Activated T-helper 1 cell treated with anti-CD3 and anti-CD28 coated beads, Interleukin-12 subunit alpha, Interleukin-12 subunit beta, Interleukin-2, Interleukin-4 antibody, amounts not matched to agents 30 ng/mL and 10 ng/mL and 1 ng/mL, durations not matched to agents 14 hours and 24 hours and 36 hours (primary cell): ENCODE measurements at regions not wholly inside any gene's neighbourhood (a gene's known extent, or its start where the extent isn't known, plus 50 kb on each side); places are given as distances from the start of the nearest gene placed in this dataset.

ENCODE experiments used
- DNase-seq: peaks from one replicate; pipeline ENCODE4 v3.0.0; 2021; ENCODE audit warnings: low spot score
- H3K27ac Mint-ChIP-seq: one replicate; pipeline ENCODE4 v1.8.0; 2021; ENCODE audit warnings: mild to moderate bottlenecking, mixed read lengths
- H3K27me3 Mint-ChIP-seq: one replicate; pipeline ENCODE4 v1.8.0; 2022; ENCODE audit warnings: mild to moderate bottlenecking, moderate library complexity, mixed read lengths; ENCODE audit not compliant: insufficient read depth
- H3K36me3 Mint-ChIP-seq: one replicate; pipeline ENCODE4 v1.8.0; 2021; ENCODE audit warnings: low read depth, mixed read lengths
- H3K4me1 Mint-ChIP-seq: one replicate; pipeline ENCODE4 v1.8.0; 2021; ENCODE audit warnings: low read depth, mixed read lengths
- H3K4me3 Mint-ChIP-seq: one replicate; pipeline ENCODE4 v1.8.0; 2021; ENCODE audit warnings: mild to moderate bottlenecking, moderate library complexity, mixed read lengths
- H3K9me3 Mint-ChIP-seq: one replicate; pipeline ENCODE4 v1.8.0; 2021; ENCODE audit warnings: mixed read lengths
- intact Hi-C: fragments of 100-400 bp; cut with micrococcal nuclease; formaldehyde crosslinking; loops from one replicate; pipeline ENCODE4 v1.15.1; 2024

GRCh38 chr10:109487691-109488090 is 435.6 kb downstream of the XPNPEP1 start:
- Mint-ChIP-seq H3K9me3 (no peaks in the 10 kb centered on the region), H3K27me3 (no peaks in the 10 kb centered on the region), H3K36me3 (no peaks in the 10 kb centered on the region), H3K4me3 (no peak overlapping the region), H3K4me1 (no peaks in the 10 kb centered on the region), H3K27ac (no peak overlapping the region)
- intact Hi-C loops = no loop called here
- DNase-seq = no peak

DNA sequence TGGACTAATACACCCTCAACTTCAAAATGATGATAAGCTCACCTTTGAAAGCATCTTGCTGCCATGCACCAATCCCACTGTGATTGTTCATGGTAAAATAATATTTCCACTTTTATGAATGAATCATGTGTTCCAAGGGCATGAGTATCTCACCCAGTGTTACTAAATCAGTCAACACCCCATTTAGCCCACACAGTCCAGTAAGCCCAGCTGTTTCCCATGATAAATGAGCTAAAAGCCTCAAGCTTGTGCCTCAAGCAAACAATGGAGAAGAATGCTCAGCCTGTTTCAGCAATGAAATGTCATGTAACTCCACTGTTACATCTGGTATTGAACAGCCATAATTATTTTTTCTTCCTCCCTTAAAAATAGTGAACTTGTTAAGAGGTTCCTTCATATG is 442.5 kb downstream of the XPNPEP1 start:
- Mint-ChIP-seq H3K4me3 (no peak overlapping the region), H3K9me3 (no peaks in the 10 kb centered on the region), H3K27me3 (no peaks in the 10 kb centered on the region), H3K4me1 (no peaks in the 10 kb centered on the region), H3K27ac (no peak overlapping the region), H3K36me3 (no peaks in the 10 kb centered on the region)
- DNase-seq = no peak
- intact Hi-C loops = no loop called here

DNA sequence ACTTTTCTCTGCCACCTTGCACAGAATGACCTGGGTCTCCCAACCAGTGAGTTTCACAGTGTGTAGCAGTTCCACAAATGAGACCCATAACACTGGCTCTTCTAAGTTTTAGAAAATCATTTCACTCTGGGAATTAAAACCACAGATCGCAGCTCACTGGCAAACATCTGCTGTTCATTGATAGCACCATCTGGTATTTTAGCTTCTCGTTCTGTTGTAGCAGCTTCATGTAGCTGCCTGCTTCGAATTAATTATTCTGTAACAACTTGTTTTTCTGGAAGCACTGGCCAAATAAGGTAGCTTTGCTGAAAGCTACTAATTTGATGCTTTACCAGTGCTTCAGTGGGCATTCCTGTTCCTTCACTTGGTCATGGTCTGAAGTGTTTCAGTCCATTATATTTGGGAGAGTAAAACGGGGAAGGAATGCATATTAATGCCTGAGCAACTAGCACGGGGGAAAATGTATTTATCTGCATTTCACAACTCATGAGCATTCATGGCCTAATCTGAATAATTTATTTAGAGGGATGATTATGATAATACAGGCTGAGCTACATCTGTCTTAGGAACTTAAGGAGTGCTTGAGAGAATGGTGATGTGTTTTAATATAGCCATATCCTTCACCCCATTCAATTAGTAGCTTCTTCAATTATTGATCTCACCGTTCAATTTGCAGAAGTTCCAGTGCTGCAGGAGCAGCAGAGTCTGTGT is 447.4 kb downstream of the XPNPEP1 start:
- DNase-seq = no peak
- H3K4me1 Mint-ChIP-seq = no peaks in the 10 kb centered on the region
- no peak overlapping the region for H3K4me3 Mint-ChIP-seq
- intact Hi-C loops = no loop called here
- no peak overlapping the region for H3K27ac Mint-ChIP-seq
- H3K27me3 Mint-ChIP-seq = no peaks in the 10 kb centered on the region
- H3K36me3 Mint-ChIP-seq = no peaks in the 10 kb centered on the region
- no peaks in the 10 kb centered on the region for H3K9me3 Mint-ChIP-seq

DNA sequence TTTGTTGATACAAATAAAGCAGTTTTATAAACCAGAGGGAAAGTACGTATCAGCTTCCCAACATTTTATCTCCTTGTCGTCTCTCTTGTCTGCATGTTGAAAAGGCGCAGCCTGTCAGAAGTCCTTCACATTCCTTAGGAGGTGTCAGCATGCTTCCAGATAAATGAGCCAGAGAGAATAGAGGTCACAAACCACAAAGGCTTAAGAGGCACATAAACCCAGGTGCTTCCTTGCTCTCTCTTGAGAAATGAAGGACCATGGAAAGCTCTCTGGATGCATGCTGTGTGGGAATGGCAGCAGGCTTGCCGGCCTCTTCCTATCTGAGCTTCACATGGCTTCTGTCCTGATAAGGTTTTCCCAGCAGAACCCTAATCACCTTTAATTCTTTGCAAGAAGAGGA is 448.5 kb downstream of the XPNPEP1 start:
- H3K27me3 Mint-ChIP-seq = no peaks in the 10 kb centered on the region
- no peaks in the 10 kb centered on the region for H3K36me3 Mint-ChIP-seq
- no peak overlapping the region for H3K27ac Mint-ChIP-seq
- intact Hi-C loops = no loop called here
- no peaks in the 10 kb centered on the region for H3K9me3 Mint-ChIP-seq
- no peaks in the 10 kb centered on the region for H3K4me1 Mint-ChIP-seq
- H3K4me3 Mint-ChIP-seq = no peak overlapping the region
- DNase-seq = no peak

- no peak overlapping the region for H3K4me3 Mint-ChIP-seq
- intact Hi-C loops = no loop called here
- DNase-seq = no peak
- no peaks in the 10 kb centered on the region for H3K9me3 Mint-ChIP-seq
- H3K4me1 Mint-ChIP-seq = no peaks in the 10 kb centered on the region
- no peaks in the 10 kb centered on the region for H3K36me3 Mint-ChIP-seq
- no peaks in the 10 kb centered on the region for H3K27me3 Mint-ChIP-seq
- no peak overlapping the region for H3K27ac Mint-ChIP-seq
Observed at GRCh38 chr10:109474261-109474660, 449.1 kb downstream of the XPNPEP1 start.

GRCh38 chr10:109467551-109467950 is 455.8 kb downstream of the XPNPEP1 start:
- no peak for DNase-seq
- Mint-ChIP-seq H3K27ac (no peak overlapping the region), H3K4me3 (no peak overlapping the region), H3K9me3 (no peaks in the 10 kb centered on the region), H3K36me3 (no peaks in the 10 kb centered on the region), H3K4me1 (no peaks in the 10 kb centered on the region), H3K27me3 (no peaks in the 10 kb centered on the region)
- intact Hi-C loops = no loop called here

- Mint-ChIP-seq H3K4me1 (no peaks in the 10 kb centered on the region), H3K9me3 (no peaks in the 10 kb centered on the region), H3K36me3 (no peaks in the 10 kb centered on the region), H3K27ac (no peak overlapping the region), H3K4me3 (no peak overlapping the region), H3K27me3 (no peaks in the 10 kb centered on the region)
- intact Hi-C loops = no loop called here
- no peak for DNase-seq
Observed at GRCh38 chr10:109464949-109465348, 458.4 kb downstream of the XPNPEP1 start.

GRCh38 chr10:109457302-109457638 is 466.0 kb downstream of the XPNPEP1 start:
- Mint-ChIP-seq H3K36me3 (no peaks in the 10 kb centered on the region), H3K27ac (no peak overlapping the region), H3K9me3 (no peaks in the 10 kb centered on the region), H3K4me3 (no peak overlapping the region), H3K4me1 (no peaks in the 10 kb centered on the region), H3K27me3 (peaks cover 15% of the 10 kb centered on the region)
- intact Hi-C loops = no loop called here
- DNase-seq = no peak

GRCh38 chr10:109456566-109457301 is 466.6 kb downstream of the XPNPEP1 start:
- no peaks in the 10 kb centered on the region for H3K36me3 Mint-ChIP-seq
- no peak overlapping the region for H3K27ac Mint-ChIP-seq
- H3K9me3 Mint-ChIP-seq = no peaks in the 10 kb centered on the region
- intact Hi-C loops = no loop called here
- DNase-seq = no peak
- H3K4me1 Mint-ChIP-seq = no peaks in the 10 kb centered on the region
- H3K4me3 Mint-ChIP-seq = no peak overlapping the region
- H3K27me3 Mint-ChIP-seq = peaks cover 15% of the 10 kb centered on the region

- H3K27me3 Mint-ChIP-seq = peaks cover 15% of the 10 kb centered on the region
Observed at GRCh38 chr10:109454691-109455090, 468.6 kb downstream of the XPNPEP1 start.

GRCh38 chr10:109451879-109452278 is 471.4 kb downstream of the XPNPEP1 start:
- no peaks in the 10 kb centered on the region for H3K36me3 Mint-ChIP-seq
- H3K9me3 Mint-ChIP-seq = no peaks in the 10 kb centered on the region
- intact Hi-C loops = no loop called here
- no peak overlapping the region for H3K4me3 Mint-ChIP-seq
- no peak overlapping the region for H3K27ac Mint-ChIP-seq
- no peaks in the 10 kb centered on the region for H3K4me1 Mint-ChIP-seq
- no peak for DNase-seq
- H3K27me3 Mint-ChIP-seq = peaks cover 6% of the 10 kb centered on the region

More at GRCh38 chr10:109454691-109455090, 468.6 kb downstream of the XPNPEP1 start:
- Mint-ChIP-seq H3K4me3 (no peak overlapping the region), H3K27ac (no peak overlapping the region), H3K9me3 (no peaks in the 10 kb centered on the region), H3K36me3 (no peaks in the 10 kb centered on the region), H3K4me1 (no peaks in the 10 kb centered on the region)
- no peak for DNase-seq
- intact Hi-C loops = no loop called here

DNA sequence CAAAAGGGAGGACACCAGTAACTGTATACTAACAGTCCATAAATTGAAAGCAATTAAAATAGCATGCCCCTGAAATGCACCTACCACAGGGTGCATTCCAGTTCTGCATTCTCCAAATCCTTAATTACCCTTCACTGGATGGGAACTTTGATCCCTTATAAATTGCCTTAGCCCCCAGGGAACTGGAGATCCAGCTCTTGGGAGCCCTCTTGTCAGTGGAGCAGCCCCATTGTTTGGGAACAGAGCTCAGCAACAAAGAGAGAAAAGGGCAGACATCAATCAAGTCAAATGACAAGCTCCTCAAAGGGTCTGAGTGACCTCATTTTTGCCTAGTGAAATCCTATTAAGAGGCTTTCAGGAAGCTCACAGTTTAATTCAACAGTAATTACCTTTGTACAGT is 472.6 kb downstream of the XPNPEP1 start:
- H3K4me1 Mint-ChIP-seq = no peaks in the 10 kb centered on the region
- DNase-seq = no peak
- H3K9me3 Mint-ChIP-seq = no peaks in the 10 kb centered on the region
- no peak overlapping the region for H3K4me3 Mint-ChIP-seq
- no peaks in the 10 kb centered on the region for H3K36me3 Mint-ChIP-seq
- peaks cover 5% of the 10 kb centered on the region for H3K27me3 Mint-ChIP-seq
- no peak overlapping the region for H3K27ac Mint-ChIP-seq
- intact Hi-C loops = no loop called here

- Mint-ChIP-seq H3K4me1 (no peaks in the 10 kb centered on the region), H3K36me3 (no peaks in the 10 kb centered on the region), H3K4me3 (no peak overlapping the region), H3K9me3 (no peaks in the 10 kb centered on the region), H3K27ac (no peak overlapping the region), H3K27me3 (no peaks in the 10 kb centered on the region)
- intact Hi-C loops = no loop called here
- no peak for DNase-seq
Observed at GRCh38 chr10:109433434-109433833, 489.9 kb downstream of the XPNPEP1 start.
